ENCODE measurements at regions not wholly inside any gene's neighbourhood (a gene's known extent, or its start where the extent isn't known, plus 50 kb on each side); places are given as distances from the start of the nearest gene placed in this dataset.

- DNase-seq (no peak), ATAC-seq (ENCODE audit: low FRiP score) (no peak)
- intact Hi-C loops (cut with DNase I) = no loop called here
- H3K27me3 ChIP-seq (ENCODE audit: control insufficient read depth in 1 of 2, insufficient read depth in 2 of 2, low read length in 1 of 2) = no peaks in the 10 kb centered on the region
- H3K27ac ChIP-seq (ENCODE audit: low read depth in 1 of 2, low read length in 2 of 2) = no peak overlapping the region
- H3K4me1 ChIP-seq (ENCODE audit: control insufficient read depth in 1 of 2, insufficient read depth in 2 of 2, low read length in 2 of 2) = no peaks in the 10 kb centered on the region
- peaks cover 8% of the 10 kb centered on the region for H3K9me3 ChIP-seq (ENCODE audit: control insufficient read depth, low read length)
- 94 to 95% methylated on average over 2 of the region's 2 CpGs for WGBS, 2 donors
- no peaks in the 10 kb centered on the region for H3K36me3 ChIP-seq (ENCODE audit: control insufficient read depth in 1 of 2, insufficient read depth in 2 of 2, low read length in 1 of 2)
- no peak overlapping the region for H3K4me3 ChIP-seq (ENCODE audit: low read length in 2 of 2)
These were observed 114.2 kb upstream of the FAM3C start for GRCh38 chr7:121510302-121510701.

DNA sequence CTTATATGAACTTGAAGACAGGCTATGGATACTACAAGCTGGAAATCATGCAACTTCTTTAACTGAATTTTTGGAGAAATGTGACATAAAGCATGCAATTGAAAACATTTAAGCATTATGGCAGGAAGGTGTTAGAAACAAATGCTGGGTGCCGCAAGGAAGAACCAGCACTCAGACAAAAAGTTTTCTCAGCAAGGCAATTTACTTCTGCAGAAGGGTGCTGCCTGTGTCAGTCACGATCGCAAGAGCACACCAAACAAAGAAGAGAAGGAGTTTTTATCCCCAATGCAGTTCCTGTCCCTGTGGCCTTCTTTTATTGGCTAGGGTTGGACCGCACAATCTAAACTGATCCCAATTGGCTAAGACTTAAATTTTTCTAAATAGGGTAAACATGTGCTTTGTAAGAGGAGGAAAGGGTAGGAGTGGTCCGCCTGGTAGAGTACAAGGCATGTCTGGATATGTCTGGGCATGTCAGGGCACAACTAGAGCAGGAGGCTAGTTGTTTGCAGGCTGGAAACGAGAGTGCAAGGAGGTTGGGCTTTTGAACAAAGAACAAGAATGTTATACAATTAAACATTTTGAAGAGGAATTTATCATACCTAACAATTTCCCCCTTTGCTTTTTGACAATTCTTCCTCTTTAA, 109.6 kb upstream of the FAM3C start:
- H3K4me3 ChIP-seq (ENCODE audit: low read length in 2 of 2) = no peak overlapping the region
- H3K4me1 ChIP-seq (ENCODE audit: control insufficient read depth in 1 of 2, insufficient read depth in 2 of 2, low read length in 2 of 2) = no peaks in the 10 kb centered on the region
- ATAC-seq (ENCODE audit: low FRiP score) (no peak), DNase-seq (no peak)
- H3K9me3 ChIP-seq (ENCODE audit: control insufficient read depth, low read length) = peaks cover 5% of the 10 kb centered on the region
- intact Hi-C loops (cut with DNase I) = loop anchor here in 1 of 2 donors (10.0 kb wide), 1 partner anchor 111 kb away; the partner anchor contains the start of gene FAM3C
- H3K36me3 ChIP-seq (ENCODE audit: control insufficient read depth in 1 of 2, insufficient read depth in 2 of 2, low read length in 1 of 2) = no peaks in the 10 kb centered on the region
- H3K27me3 ChIP-seq (ENCODE audit: control insufficient read depth in 1 of 2, insufficient read depth in 2 of 2, low read length in 1 of 2) = no peaks in the 10 kb centered on the region
- WGBS, 2 donors = 77 to 93% methylated on average over 6 of the region's 6 CpGs
- H3K27ac ChIP-seq (ENCODE audit: low read depth in 1 of 2, low read length in 2 of 2) = no peak overlapping the region

GRCh38 chr7:121505021-121505420, 108.9 kb upstream of the FAM3C start:
- no peak for DNase-seq
- Histone ChIP-seq H3K4me1 (ENCODE audit: control insufficient read depth in 1 of 2, insufficient read depth in 2 of 2, low read length in 2 of 2) (no peaks in the 10 kb centered on the region), H3K27me3 (ENCODE audit: control insufficient read depth in 1 of 2, insufficient read depth in 2 of 2, low read length in 1 of 2) (no peaks in the 10 kb centered on the region), H3K36me3 (ENCODE audit: control insufficient read depth in 1 of 2, insufficient read depth in 2 of 2, low read length in 1 of 2) (no peaks in the 10 kb centered on the region), H3K9me3 (ENCODE audit: control insufficient read depth, low read length) (peaks cover 5% of the 10 kb centered on the region), H3K4me3 (ENCODE audit: low read length in 2 of 2) (no peak overlapping the region), H3K27ac (ENCODE audit: low read depth in 1 of 2, low read length in 2 of 2) (peak overlapping the region in 1 of 2 donors; percentile 51)
- WGBS, 2 donors = 92 to 97% methylated on average over 1 of the region's 1 CpG
- ATAC-seq (ENCODE audit: low FRiP score) = no peak
- intact Hi-C loops (cut with DNase I) = loop anchor here in 1 of 2 donors (10.0 kb wide), 1 partner anchor 110 kb away; the partner anchor contains the start of gene FAM3C

- Histone ChIP-seq H3K4me1 (ENCODE audit: control insufficient read depth in 1 of 2, insufficient read depth in 2 of 2, low read length in 2 of 2) (no peaks in the 10 kb centered on the region), H3K27ac (ENCODE audit: low read depth in 1 of 2, low read length in 2 of 2) (peak overlapping the region in 1 of 2 donors; percentile 73), H3K27me3 (ENCODE audit: control insufficient read depth in 1 of 2, insufficient read depth in 2 of 2, low read length in 1 of 2) (no peaks in the 10 kb centered on the region), H3K36me3 (ENCODE audit: control insufficient read depth in 1 of 2, insufficient read depth in 2 of 2, low read length in 1 of 2) (no peaks in the 10 kb centered on the region), H3K4me3 (ENCODE audit: low read length in 2 of 2) (no peak overlapping the region), H3K9me3 (ENCODE audit: control insufficient read depth, low read length) (peaks cover 4% of the 10 kb centered on the region)
- peak; percentile 74 for ATAC-seq (ENCODE audit: low FRiP score)
- WGBS, 2 donors = 31 to 32% methylated on average over 4 of the region's 4 CpGs
- peak in 1 of 2 donors; percentile 68 for DNase-seq
- intact Hi-C loops (cut with DNase I) = loop anchor here in 1 of 2 donors (10.0 kb wide), 1 partner anchor 110 kb away; the partner anchor contains the start of gene FAM3C
These were observed 108.4 kb upstream of the FAM3C start for GRCh38 chr7:121504482-121504881.

- no peaks in the 10 kb centered on the region for H3K36me3 ChIP-seq (ENCODE audit: control insufficient read depth in 1 of 2, insufficient read depth in 2 of 2, low read length in 1 of 2)
- 93 to 99% methylated on average over 1 of the region's 1 CpG for WGBS, 2 donors
- peaks cover 4% of the 10 kb centered on the region for H3K9me3 ChIP-seq (ENCODE audit: control insufficient read depth, low read length)
- no peaks in the 10 kb centered on the region for H3K27me3 ChIP-seq (ENCODE audit: control insufficient read depth in 1 of 2, insufficient read depth in 2 of 2, low read length in 1 of 2)
- DNase-seq (no peak), ATAC-seq (ENCODE audit: low FRiP score) (no peak)
- intact Hi-C loops (cut with DNase I) = loop anchor here in 1 of 2 donors (10.0 kb wide), 1 partner anchor 109 kb away; the partner anchor contains the start of gene FAM3C
- H3K4me3 ChIP-seq (ENCODE audit: low read length in 2 of 2) = no peak overlapping the region
- H3K4me1 ChIP-seq (ENCODE audit: control insufficient read depth in 1 of 2, insufficient read depth in 2 of 2, low read length in 2 of 2) = no peaks in the 10 kb centered on the region
- H3K27ac ChIP-seq (ENCODE audit: low read depth in 1 of 2, low read length in 2 of 2) = no peak overlapping the region
These were observed 107.6 kb upstream of the FAM3C start for GRCh38 chr7:121503730-121504129.

- H3K4me3 ChIP-seq (ENCODE audit: low read length in 2 of 2) = no peak overlapping the region
- H3K27ac ChIP-seq (ENCODE audit: low read depth in 1 of 2, low read length in 2 of 2) = no peak overlapping the region
- no peaks in the 10 kb centered on the region for H3K36me3 ChIP-seq (ENCODE audit: control insufficient read depth in 1 of 2, insufficient read depth in 2 of 2, low read length in 1 of 2)
- H3K4me1 ChIP-seq (ENCODE audit: control insufficient read depth in 1 of 2, insufficient read depth in 2 of 2, low read length in 2 of 2) = no peaks in the 10 kb centered on the region
- peaks cover 4% of the 10 kb centered on the region for H3K9me3 ChIP-seq (ENCODE audit: control insufficient read depth, low read length)
- intact Hi-C loops (cut with DNase I) = loop anchor here in 1 of 2 donors (10.0 kb wide), 1 partner anchor 108 kb away; the partner anchor contains the start of gene FAM3C
- no peak for ATAC-seq (ENCODE audit: low FRiP score)
- no peaks in the 10 kb centered on the region for H3K27me3 ChIP-seq (ENCODE audit: control insufficient read depth in 1 of 2, insufficient read depth in 2 of 2, low read length in 1 of 2)
- 82 to 87% methylated on average over 4 of the region's 4 CpGs for WGBS, 2 donors
- DNase-seq = no peak
These were observed 106.9 kb upstream of the FAM3C start for GRCh38 chr7:121503039-121503438.

DNA sequence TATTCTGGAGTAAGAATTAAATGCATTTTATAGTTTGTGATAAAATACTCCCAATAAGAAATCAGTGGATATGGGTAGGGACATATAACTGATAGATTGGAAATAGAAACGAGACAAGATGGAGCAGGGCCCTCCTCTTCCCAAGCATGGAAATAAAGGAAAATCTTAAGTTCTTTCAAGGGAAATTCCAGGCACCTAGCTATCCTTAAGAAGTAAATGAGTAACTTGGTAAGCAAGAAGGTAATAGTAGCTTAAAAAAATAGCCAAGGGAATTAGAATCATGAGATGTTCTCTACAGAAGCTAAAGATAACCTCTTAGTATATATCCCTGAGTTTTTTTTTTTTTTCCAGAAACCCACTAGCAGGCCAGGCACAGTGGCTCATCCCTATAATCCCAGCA, 105.5 kb upstream of the FAM3C start:
- WGBS, 2 donors = 82 to 86% methylated on average over 1 of the region's 1 CpG
- H3K4me1 ChIP-seq (ENCODE audit: control insufficient read depth in 1 of 2, insufficient read depth in 2 of 2, low read length in 2 of 2) = no peaks in the 10 kb centered on the region
- no peak overlapping the region for H3K27ac ChIP-seq (ENCODE audit: low read depth in 1 of 2, low read length in 2 of 2)
- no peaks in the 10 kb centered on the region for H3K36me3 ChIP-seq (ENCODE audit: control insufficient read depth in 1 of 2, insufficient read depth in 2 of 2, low read length in 1 of 2)
- intact Hi-C loops (cut with DNase I) = loop anchor here in 1 of 2 donors (10.0 kb wide), 1 partner anchor 107 kb away; the partner anchor contains the start of gene FAM3C
- no peak overlapping the region for H3K4me3 ChIP-seq (ENCODE audit: low read length in 2 of 2)
- H3K9me3 ChIP-seq (ENCODE audit: control insufficient read depth, low read length) = peaks cover 2% of the 10 kb centered on the region
- no peaks in the 10 kb centered on the region for H3K27me3 ChIP-seq (ENCODE audit: control insufficient read depth in 1 of 2, insufficient read depth in 2 of 2, low read length in 1 of 2)
- ATAC-seq (ENCODE audit: low FRiP score) (no peak), DNase-seq (no peak)

DNA sequence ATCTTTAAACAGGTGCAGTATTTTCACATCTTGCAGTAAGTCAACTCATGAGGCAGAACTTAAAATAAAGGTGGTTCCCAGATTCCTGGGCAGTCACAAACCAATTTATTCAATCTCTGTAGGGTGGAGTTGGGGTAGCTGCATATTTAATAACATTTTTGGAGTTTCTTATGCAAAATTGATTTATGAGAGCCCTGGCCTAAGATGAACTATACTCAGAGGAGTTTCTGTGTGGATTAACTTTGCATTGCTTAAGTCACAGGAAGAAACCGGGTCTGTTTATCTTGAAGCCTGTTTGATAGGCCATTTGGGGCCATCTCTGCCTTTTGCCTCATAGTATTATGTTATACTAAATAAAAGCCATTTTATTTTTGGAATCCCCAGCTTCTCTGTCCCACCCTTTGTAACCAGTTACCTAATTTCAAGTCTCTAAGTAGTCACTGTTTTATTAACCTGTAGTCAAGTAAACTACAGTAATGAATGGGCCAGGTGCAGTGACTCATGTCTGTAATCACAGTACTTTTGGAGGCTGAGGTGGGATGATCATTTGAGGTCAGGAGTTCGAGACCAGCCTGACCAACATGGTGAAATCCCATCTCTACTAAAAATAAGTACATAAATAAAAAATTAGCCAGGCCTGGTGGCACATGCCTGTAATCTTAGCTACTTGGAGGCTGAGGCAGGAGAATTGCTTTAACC, 104.4 kb upstream of the FAM3C start:
- ATAC-seq (ENCODE audit: low FRiP score) (no peak), DNase-seq (no peak)
- Histone ChIP-seq H3K27me3 (ENCODE audit: control insufficient read depth in 1 of 2, insufficient read depth in 2 of 2, low read length in 1 of 2) (no peaks in the 10 kb centered on the region), H3K4me3 (ENCODE audit: low read length in 2 of 2) (no peak overlapping the region), H3K9me3 (ENCODE audit: control insufficient read depth, low read length) (peaks cover 2% of the 10 kb centered on the region), H3K36me3 (ENCODE audit: control insufficient read depth in 1 of 2, insufficient read depth in 2 of 2, low read length in 1 of 2) (no peaks in the 10 kb centered on the region), H3K4me1 (ENCODE audit: control insufficient read depth in 1 of 2, insufficient read depth in 2 of 2, low read length in 2 of 2) (no peaks in the 10 kb centered on the region), H3K27ac (ENCODE audit: low read depth in 1 of 2, low read length in 2 of 2) (no peak overlapping the region)
- 80 to 88% methylated on average over 2 of the region's 2 CpGs for WGBS, 2 donors
- intact Hi-C loops (cut with DNase I) = loop anchor here in 1 of 2 donors (10.0 kb wide), 1 partner anchor 106 kb away; the partner anchor contains the start of gene FAM3C

Data from aorta (tissue), 5 donors.